ENCODE measurements at regions not wholly inside any gene's neighbourhood (a gene's known extent, or its start where the extent isn't known, plus 50 kb on each side); places are given as distances from the start of the nearest gene placed in this dataset.

- ChIA-PET POLR2A (no interaction called here), CTCF (no interaction called here)
- no peak for DNase-seq (ENCODE audit: low read depth, low spot score)
- Histone ChIP-seq H3K27ac (ENCODE audit: low read depth, low read length) (no peak overlapping the region), H3K9me3 (ENCODE audit: control insufficient read depth, insufficient read depth, low read length) (no peaks in the 10 kb centered on the region), H3K4me3 (ENCODE audit: low read depth, low read length) (no peak overlapping the region), H3K27me3 (ENCODE audit: control insufficient read depth, insufficient read depth, low read length) (no peaks in the 10 kb centered on the region)
- no peak for TF ChIP-seq CTCF (IDR thresholded peaks at IDR 0.05; ENCODE audit: low read depth, low read length)
Measured at GRCh38 chr2:177078855-177079254, 133.7 kb upstream of the HNRNPA3 start.

GRCh38 chr2:177080746-177081284 lies 131.8 kb upstream of the HNRNPA3 start:
- CTCF ChIA-PET: interaction anchor here (0.5 kb wide), 1 partner anchor 719 kb away, joined by 6 read pairs; no protein-coding TSS in a partner anchor
- Histone ChIP-seq H3K9me3 (ENCODE audit: control insufficient read depth, insufficient read depth, low read length) (no peaks in the 10 kb centered on the region), H3K4me3 (ENCODE audit: low read depth, low read length) (no peak overlapping the region), H3K27ac (ENCODE audit: low read depth, low read length) (no peak overlapping the region), H3K27me3 (ENCODE audit: control insufficient read depth, insufficient read depth, low read length) (no peaks in the 10 kb centered on the region)
- POLR2A ChIA-PET: no interaction called here
- no peak for DNase-seq (ENCODE audit: low read depth, low spot score)
- no peak for TF ChIP-seq CTCF (IDR thresholded peaks at IDR 0.05; ENCODE audit: low read depth, low read length)

DNA sequence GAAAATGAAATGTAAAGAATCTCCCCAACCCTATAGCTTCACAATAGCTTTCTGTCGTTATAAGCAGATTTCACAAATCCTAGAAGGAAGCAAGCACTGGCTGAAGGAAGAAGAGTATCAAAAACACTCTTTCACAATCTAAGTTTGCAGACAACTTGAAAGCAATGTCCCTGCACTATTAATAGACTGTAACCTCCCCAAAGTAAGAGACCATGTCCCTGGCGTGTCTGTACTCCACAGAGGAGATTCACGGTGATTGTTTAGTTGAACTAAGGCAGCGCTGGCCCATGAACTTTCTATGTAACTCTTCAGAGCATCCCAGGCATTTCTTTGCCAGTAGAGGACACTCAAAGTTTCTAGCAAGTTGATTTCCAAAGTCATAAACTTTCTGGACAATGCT lies 128.0 kb upstream of the HNRNPA3 start:
- no peaks in the 10 kb centered on the region for H3K27me3 ChIP-seq (ENCODE audit: control insufficient read depth, insufficient read depth, low read length)
- TF ChIP-seq CTCF (IDR thresholded peaks at IDR 0.05; ENCODE audit: low read depth, low read length): no peak
- no peak for DNase-seq (ENCODE audit: low read depth, low spot score)
- ChIA-PET POLR2A (no interaction called here), CTCF (no interaction called here)
- no peak overlapping the region for H3K4me3 ChIP-seq (ENCODE audit: low read depth, low read length)
- no peak overlapping the region for H3K27ac ChIP-seq (ENCODE audit: low read depth, low read length)
- no peaks in the 10 kb centered on the region for H3K9me3 ChIP-seq (ENCODE audit: control insufficient read depth, insufficient read depth, low read length)

DNA sequence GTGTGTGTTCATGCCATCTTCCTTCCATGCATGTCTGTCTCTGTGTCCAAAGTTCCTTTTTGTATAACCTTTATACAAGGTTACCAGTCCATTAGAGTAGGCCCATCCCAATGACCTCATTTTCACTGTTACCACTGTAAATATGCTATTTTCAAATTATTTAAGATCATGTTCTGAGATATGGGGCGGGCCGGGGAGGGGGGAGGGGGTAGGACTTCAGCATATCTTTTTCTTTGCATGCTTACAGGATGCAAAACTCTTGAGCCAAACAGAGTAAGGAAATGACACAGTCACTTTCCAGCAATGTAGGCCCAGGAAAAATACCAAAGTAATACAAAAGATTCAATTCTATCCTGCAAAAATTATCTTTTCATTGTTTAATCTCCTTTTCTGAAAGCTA lies 124.1 kb upstream of the HNRNPA3 start:
- no peaks in the 10 kb centered on the region for H3K9me3 ChIP-seq (ENCODE audit: control insufficient read depth, insufficient read depth, low read length)
- H3K27ac ChIP-seq (ENCODE audit: low read depth, low read length): no peak overlapping the region
- no peaks in the 10 kb centered on the region for H3K27me3 ChIP-seq (ENCODE audit: control insufficient read depth, insufficient read depth, low read length)
- H3K4me3 ChIP-seq (ENCODE audit: low read depth, low read length): no peak overlapping the region
- POLR2A ChIA-PET: interaction anchor here (0.6 kb wide), 1 partner anchor 46 kb away, joined by 4 read pairs; no protein-coding TSS in a partner anchor
- TF ChIP-seq CTCF (IDR thresholded peaks at IDR 0.05; ENCODE audit: low read depth, low read length): no peak
- no peak for DNase-seq (ENCODE audit: low read depth, low spot score)
- CTCF ChIA-PET: no interaction called here

- no peak for TF ChIP-seq CTCF (IDR thresholded peaks at IDR 0.05; ENCODE audit: low read depth, low read length)
- Histone ChIP-seq H3K27ac (ENCODE audit: low read depth, low read length) (no peak overlapping the region), H3K27me3 (ENCODE audit: control insufficient read depth, insufficient read depth, low read length) (no peaks in the 10 kb centered on the region), H3K9me3 (ENCODE audit: control insufficient read depth, insufficient read depth, low read length) (no peaks in the 10 kb centered on the region), H3K4me3 (ENCODE audit: low read depth, low read length) (no peak overlapping the region)
- CTCF ChIA-PET: interaction anchor here (0.6 kb wide), 1 partner anchor 476 kb away, joined by 8 read pairs; no protein-coding TSS in a partner anchor
- POLR2A ChIA-PET: no interaction called here
- no peak for DNase-seq (ENCODE audit: low read depth, low spot score)
Measured at GRCh38 chr2:177090967-177091366, 121.6 kb upstream of the HNRNPA3 start.

All from AG04450 (cell line).